ENCODE measurements at regions not wholly inside any gene's neighbourhood (a gene's known extent, or its start where the extent isn't known, plus 50 kb on each side); places are given as distances from the start of the nearest gene placed in this dataset.

DNA sequence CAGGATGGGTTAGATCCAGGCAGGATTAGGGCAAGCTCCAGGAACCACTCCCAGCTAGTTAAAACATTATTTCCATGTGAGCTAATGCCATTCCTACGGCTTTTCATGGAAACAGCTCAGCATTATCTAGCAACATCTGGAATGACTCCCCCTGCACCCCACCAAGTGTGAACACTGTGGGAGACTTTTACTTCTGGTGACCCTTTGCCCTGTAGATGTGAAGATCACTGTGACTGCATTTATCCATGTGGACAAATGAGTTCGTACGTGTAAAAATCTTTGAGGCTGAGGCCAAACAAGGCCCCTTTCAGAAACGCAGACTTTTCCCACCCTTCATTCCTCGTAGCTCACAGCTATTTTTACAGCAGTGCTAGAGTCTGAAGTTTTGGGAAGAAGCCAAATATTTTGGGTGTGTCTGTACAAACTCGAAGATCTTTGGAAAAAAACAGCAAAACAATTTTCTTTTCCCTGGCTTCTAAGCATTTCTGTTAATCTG lies 221.8 kb upstream of the SOX4 start:
- Histone ChIP-seq H3K4me2 (ENCODE audit: extremely low read depth, insufficient read depth, low read length) (no peak overlapping the region), H3K9me3 (ENCODE audit: control insufficient read depth, insufficient read depth, low read depth, low read length) (no peaks in the 10 kb centered on the region), H3K4me3 (replicated peaks in 1 of 4; ENCODE audit: control extremely low read depth in 1 of 4, insufficient read depth in 1 of 4, low read depth in 3 of 4, low read length in 4 of 4) (no peak overlapping the region), H2AFZ (ENCODE audit: low read length) (peak overlapping the region; percentile 38), H3K79me2 (ENCODE audit: control insufficient read depth, insufficient read depth, low read length) (no peaks in the 10 kb centered on the region), H3K27ac (ENCODE audit: insufficient read depth, low read length) (no peak overlapping the region), H4K20me1 (ENCODE audit: control insufficient read depth, extremely low read depth, insufficient read depth, low read length) (no peaks in the 10 kb centered on the region), H3K4me1 (ENCODE audit: control insufficient read depth, extremely low read depth, insufficient read depth, low read length) (peaks cover 4% of the 10 kb centered on the region), H3K27me3 (ENCODE audit: control insufficient read depth, insufficient read depth, low read length) (no peaks in the 10 kb centered on the region), H3K36me3 (ENCODE audit: control insufficient read depth, insufficient read depth, low read length) (no peaks in the 10 kb centered on the region), H3K9ac (ENCODE audit: insufficient read depth, low read length) (no peak overlapping the region)
- TF ChIP-seq, protein P1, sequence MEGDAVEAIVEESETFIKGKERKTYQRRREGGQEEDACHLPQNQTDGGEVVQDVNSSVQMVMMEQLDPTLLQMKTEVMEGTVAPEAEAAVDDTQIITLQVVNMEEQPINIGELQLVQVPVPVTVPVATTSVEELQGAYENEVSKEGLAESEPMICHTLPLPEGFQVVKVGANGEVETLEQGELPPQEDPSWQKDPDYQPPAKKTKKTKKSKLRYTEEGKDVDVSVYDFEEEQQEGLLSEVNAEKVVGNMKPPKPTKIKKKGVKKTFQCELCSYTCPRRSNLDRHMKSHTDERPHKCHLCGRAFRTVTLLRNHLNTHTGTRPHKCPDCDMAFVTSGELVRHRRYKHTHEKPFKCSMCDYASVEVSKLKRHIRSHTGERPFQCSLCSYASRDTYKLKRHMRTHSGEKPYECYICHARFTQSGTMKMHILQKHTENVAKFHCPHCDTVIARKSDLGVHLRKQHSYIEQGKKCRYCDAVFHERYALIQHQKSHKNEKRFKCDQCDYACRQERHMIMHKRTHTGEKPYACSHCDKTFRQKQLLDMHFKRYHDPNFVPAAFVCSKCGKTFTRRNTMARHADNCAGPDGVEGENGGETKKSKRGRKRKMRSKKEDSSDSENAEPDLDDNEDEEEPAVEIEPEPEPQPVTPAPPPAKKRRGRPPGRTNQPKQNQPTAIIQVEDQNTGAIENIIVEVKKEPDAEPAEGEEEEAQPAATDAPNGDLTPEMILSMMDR (conservative IDR thresholded peaks at IDR 0.05 in 1 of 2, IDR thresholded peaks at IDR 0.05 in 1 of 2; ENCODE audit: low read depth in 1 of 2, low read length in 2 of 2), result no peak
- TF ChIP-seq EZH2 (IDR thresholded peaks at IDR 0.05; ENCODE audit: low read length, missing control alignments), result no peak
- DNase-seq (ENCODE audit: low read depth in 2 of 2), result peak; percentile 73 to 84

DNA sequence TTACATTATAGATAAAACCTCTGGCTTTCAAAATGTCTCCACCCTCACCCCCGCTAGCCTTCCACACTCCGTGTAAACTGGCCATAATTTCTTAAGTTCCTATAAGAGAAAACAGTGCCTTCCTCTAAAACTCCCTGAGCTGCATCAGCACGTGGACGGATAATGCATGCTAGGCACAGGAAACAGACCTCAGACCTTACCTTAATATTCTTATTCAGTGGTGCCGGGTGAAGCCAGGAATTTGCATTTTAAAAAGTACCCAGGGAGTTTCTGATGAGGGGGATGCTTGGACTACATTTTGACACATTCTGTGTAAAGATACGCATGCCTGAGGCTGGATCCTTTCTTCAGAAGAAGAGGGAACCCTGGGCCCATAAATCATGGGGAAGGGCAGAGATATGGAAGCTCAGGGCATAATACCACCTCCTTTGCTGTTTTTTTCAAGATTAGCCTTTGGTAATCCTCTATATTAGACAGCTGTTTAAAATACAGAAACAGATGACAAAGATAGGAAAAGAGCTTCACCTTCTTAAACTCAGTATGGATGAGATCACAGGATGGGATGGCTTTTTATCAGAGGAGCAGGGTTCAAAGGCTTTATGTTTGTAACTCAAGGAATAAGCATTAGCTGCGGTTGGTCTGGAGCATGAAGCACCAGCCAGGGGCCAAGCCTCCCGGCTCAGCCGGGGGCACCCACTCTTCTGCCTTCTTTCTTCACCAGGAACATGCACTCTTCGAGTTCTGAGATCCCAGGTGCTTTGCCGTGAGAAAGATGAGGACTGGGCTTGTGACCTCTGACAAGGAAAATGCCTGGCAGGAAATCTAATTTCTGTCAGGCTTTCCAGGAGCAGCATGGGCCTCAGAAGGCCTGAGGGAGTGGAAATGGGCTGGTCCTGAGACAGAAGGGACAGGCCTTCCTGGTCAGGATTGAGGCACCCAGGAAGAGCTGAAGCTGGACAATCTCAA lies 218.1 kb upstream of the SOX4 start:
- Histone ChIP-seq H3K9me3 (ENCODE audit: control insufficient read depth, insufficient read depth, low read depth, low read length) (no peaks in the 10 kb centered on the region), H3K27ac (ENCODE audit: insufficient read depth, low read length) (no peak overlapping the region), H3K4me3 (replicated peaks in 1 of 4; ENCODE audit: control extremely low read depth in 1 of 4, insufficient read depth in 1 of 4, low read depth in 3 of 4, low read length in 4 of 4) (no peak overlapping the region), H3K4me1 (ENCODE audit: control insufficient read depth, extremely low read depth, insufficient read depth, low read length) (peaks cover 4% of the 10 kb centered on the region), H4K20me1 (ENCODE audit: control insufficient read depth, extremely low read depth, insufficient read depth, low read length) (no peaks in the 10 kb centered on the region), H3K36me3 (ENCODE audit: control insufficient read depth, insufficient read depth, low read length) (no peaks in the 10 kb centered on the region), H2AFZ (ENCODE audit: low read length) (no peak overlapping the region), H3K9ac (ENCODE audit: insufficient read depth, low read length) (no peak overlapping the region), H3K4me2 (ENCODE audit: extremely low read depth, insufficient read depth, low read length) (no peak overlapping the region), H3K79me2 (ENCODE audit: control insufficient read depth, insufficient read depth, low read length) (no peaks in the 10 kb centered on the region), H3K27me3 (ENCODE audit: control insufficient read depth, insufficient read depth, low read length) (no peaks in the 10 kb centered on the region)
- no peak for DNase-seq (ENCODE audit: low read depth in 2 of 2)
- no peak for TF ChIP-seq EZH2 (IDR thresholded peaks at IDR 0.05; ENCODE audit: low read length, missing control alignments)
- TF ChIP-seq, protein P1 (conservative IDR thresholded peaks at IDR 0.05 in 1 of 2, IDR thresholded peaks at IDR 0.05 in 1 of 2; ENCODE audit: low read depth in 1 of 2, low read length in 2 of 2), result no peak

DNA sequence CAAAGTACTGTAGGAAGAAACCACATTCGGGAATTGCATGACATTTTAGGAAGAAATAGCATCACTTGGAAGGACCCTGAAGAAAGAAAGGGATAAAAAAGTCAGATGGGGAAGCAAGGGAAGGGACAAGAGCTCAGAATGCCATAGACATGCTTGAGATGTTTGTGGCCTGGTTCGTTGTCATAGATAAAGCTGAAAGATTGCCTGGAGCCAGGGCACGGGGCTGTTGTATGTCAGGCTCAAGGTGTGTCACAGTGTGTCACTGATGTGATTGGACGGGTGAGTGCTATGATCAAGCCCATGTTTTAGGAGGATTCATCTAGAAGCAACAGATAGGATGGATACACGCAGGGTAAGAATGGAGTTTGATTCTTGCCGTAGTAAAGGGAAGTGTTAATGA lies 216.2 kb upstream of the SOX4 start:
- peak in 1 of 2 donors; percentile 33 for DNase-seq (ENCODE audit: low read depth in 2 of 2)
- no peaks in the 10 kb centered on the region for H3K4me1 ChIP-seq (ENCODE audit: control insufficient read depth, extremely low read depth, insufficient read depth, low read length)
- no peak overlapping the region for H3K9ac ChIP-seq (ENCODE audit: insufficient read depth, low read length)
- no peak overlapping the region for H2AFZ ChIP-seq (ENCODE audit: low read length)
- no peak overlapping the region for H3K4me3 ChIP-seq (replicated peaks in 1 of 4; ENCODE audit: control extremely low read depth in 1 of 4, insufficient read depth in 1 of 4, low read depth in 3 of 4, low read length in 4 of 4)
- no peaks in the 10 kb centered on the region for H3K79me2 ChIP-seq (ENCODE audit: control insufficient read depth, insufficient read depth, low read length)
- no peak overlapping the region for H3K4me2 ChIP-seq (ENCODE audit: extremely low read depth, insufficient read depth, low read length)
- no peak overlapping the region for H3K27ac ChIP-seq (ENCODE audit: insufficient read depth, low read length)
- no peaks in the 10 kb centered on the region for H3K9me3 ChIP-seq (ENCODE audit: control insufficient read depth, insufficient read depth, low read depth, low read length)
- H3K27me3 ChIP-seq (ENCODE audit: control insufficient read depth, insufficient read depth, low read length), result no peaks in the 10 kb centered on the region
- no peaks in the 10 kb centered on the region for H3K36me3 ChIP-seq (ENCODE audit: control insufficient read depth, insufficient read depth, low read length)
- H4K20me1 ChIP-seq (ENCODE audit: control insufficient read depth, extremely low read depth, insufficient read depth, low read length), result no peaks in the 10 kb centered on the region
- TF ChIP-seq, protein P1 (conservative IDR thresholded peaks at IDR 0.05 in 1 of 2, IDR thresholded peaks at IDR 0.05 in 1 of 2; ENCODE audit: low read depth in 1 of 2, low read length in 2 of 2), result no peak
- no peak for TF ChIP-seq EZH2 (IDR thresholded peaks at IDR 0.05; ENCODE audit: low read length, missing control alignments)

Data from fibroblast of lung (primary cell).